GM12878 (cell line): ENCODE measurements at regions not wholly inside any gene's neighbourhood (a gene's known extent, or its start where the extent isn't known, plus 50 kb on each side); places are given as distances from the start of the nearest gene placed in this dataset.

ENCODE experiments used
- BHLHE40 ChIP-seq, 2 experiments: fragments of 450-650 bp in 1 of 2; IDR thresholded peaks; 2 replicates each; pipeline ENCODE4 v1.6.1; 2011 to 2017; ENCODE audit warnings: low read depth in 2 of 2, borderline replicate concordance in 1 of 2, improper control_type of control experiment in 1 of 2, low read length in 1 of 2, mild to moderate bottlenecking in 1 of 2
- CHD1 ChIP-seq: IDR thresholded peaks from 2 replicates; pipeline ENCODE4 v1.6.1; 2012; ENCODE audit warnings: low read depth, low read length, improper control_type of control experiment
- CHD2 ChIP-seq: IDR thresholded peaks from 2 replicates; pipeline ENCODE4 v1.6.1; 2011; ENCODE audit warnings: low read depth, low read length, improper control_type of control experiment, borderline replicate concordance
- DPF2 ChIP-seq: fragments of 450-650 bp; IDR thresholded peaks from 2 replicates; pipeline ENCODE4 v1.6.1; 2017; ENCODE audit warnings: mild to moderate bottlenecking
- EZH2 ChIP-seq: IDR thresholded peaks from 2 replicates; pipeline ENCODE4 v1.6.1; 2012; ENCODE audit warnings: low read depth, mild to moderate bottlenecking, control low read depth, inconsistent platforms, low read length, borderline replicate concordance; ENCODE audit not compliant: control insufficient read depth
- FOXK2 ChIP-seq: fragments of 450-650 bp; IDR thresholded peaks from 2 replicates; pipeline ENCODE4 v1.6.1; 2017; ENCODE audit warnings: mild to moderate bottlenecking, moderate library complexity
- IKZF2 ChIP-seq, 2 experiments: fragments of 450-650 bp; IDR thresholded peaks; 2 replicates each; pipeline ENCODE4 v1.6.1; 2017; ENCODE audit warnings: mild to moderate bottlenecking in 2 of 2, moderate library complexity in 2 of 2
- JUND ChIP-seq: IDR thresholded peaks from 2 replicates; pipeline ENCODE4 v1.6.1; 2012; ENCODE audit warnings: low read depth, mild to moderate bottlenecking, low read length, improper control_type of control experiment, moderate library complexity
- LARP7 ChIP-seq: fragments of 450-650 bp; IDR thresholded peaks from 2 replicates; pipeline ENCODE4 v1.6.1; 2017; ENCODE audit warnings: mild to moderate bottlenecking
- MYB ChIP-seq: fragments of 150-350 bp; IDR thresholded peaks from 2 replicates; pipeline ENCODE4 v1.6.1; 2014; ENCODE audit warnings: mild to moderate bottlenecking, low read depth, low read length, borderline replicate concordance
- NBN ChIP-seq: fragments of 450-650 bp; IDR thresholded peaks from 2 replicates; pipeline ENCODE4 v1.6.1; 2016
- RB1 ChIP-seq: fragments of 450-650 bp; formaldehyde crosslinking; IDR thresholded peaks from 2 replicates; pipeline ENCODE4 v1.6.1; 2017; ENCODE audit warnings: mild to moderate bottlenecking, borderline replicate concordance
- RELA ChIP-seq: fragments of 450-650 bp; IDR thresholded peaks from 2 replicates; pipeline ENCODE4 v1.8.0; 2014; ENCODE audit warnings: borderline replicate concordance; ENCODE audit not compliant: partially characterized antibody
- RFX5 ChIP-seq: IDR thresholded peaks from 2 replicates; pipeline ENCODE4 v1.6.1; 2011; ENCODE audit warnings: low read depth, low read length, improper control_type of control experiment
- SMC3 ChIP-seq: IDR thresholded peaks from 2 replicates; pipeline ENCODE4 v1.6.1; 2011; ENCODE audit warnings: low read length, improper control_type of control experiment, borderline replicate concordance
- TBL1XR1 ChIP-seq: IDR thresholded peaks from 2 replicates; pipeline ENCODE4 v1.6.1; 2012; ENCODE audit warnings: low read depth, low read length, improper control_type of control experiment
- WRNIP1 ChIP-seq: IDR thresholded peaks from 2 replicates; pipeline ENCODE4 v1.6.1; 2011; ENCODE audit warnings: low read depth, low read length, improper control_type of control experiment, borderline replicate concordance
- ZBED1 ChIP-seq: IDR thresholded peaks from 2 replicates; pipeline ENCODE4 v1.6.1; 2016; ENCODE audit warnings: borderline replicate concordance
- ZNF217 ChIP-seq: fragments of 450-650 bp; IDR thresholded peaks from 2 replicates; pipeline ENCODE4 v1.6.1; 2017; ENCODE audit warnings: antibody characterized with exemption, mild to moderate bottlenecking
- ZNF384 ChIP-seq: IDR thresholded peaks from 2 replicates; pipeline ENCODE4 v1.6.1; 2012; ENCODE audit warnings: low read depth, mild to moderate bottlenecking, low read length, improper control_type of control experiment, borderline replicate concordance
- ZSCAN29 ChIP-seq: fragments of 450-650 bp; IDR thresholded peaks from 2 replicates; pipeline ENCODE4 v1.6.1; 2017; ENCODE audit warnings: mild to moderate bottlenecking, moderate library complexity
- TF ChIP-seq, protein P1 (sequence below): IDR thresholded peaks from 2 replicates; pipeline ENCODE4 v1.6.1; 2012; ENCODE audit warnings: improper control_type of control experiment, low read depth, low read length; ENCODE audit not compliant: insufficient replicate concordance
- TF ChIP-seq, protein P2 (sequence below): IDR thresholded peaks from 2 replicates; pipeline ENCODE4 v1.6.1; 2012; ENCODE audit warnings: low read depth, low read length, improper control_type of control experiment
- TF ChIP-seq, protein P3 (sequence below): IDR thresholded peaks from 2 replicates; pipeline ENCODE4 v1.6.1; 2012; ENCODE audit warnings: low read depth, low read length, improper control_type of control experiment
- TF ChIP-seq, protein P4 (sequence below): IDR thresholded peaks from 2 replicates; pipeline ENCODE4 v1.6.1; 2011; ENCODE audit warnings: low read depth, low read length, improper control_type of control experiment, borderline replicate concordance

DNA sequence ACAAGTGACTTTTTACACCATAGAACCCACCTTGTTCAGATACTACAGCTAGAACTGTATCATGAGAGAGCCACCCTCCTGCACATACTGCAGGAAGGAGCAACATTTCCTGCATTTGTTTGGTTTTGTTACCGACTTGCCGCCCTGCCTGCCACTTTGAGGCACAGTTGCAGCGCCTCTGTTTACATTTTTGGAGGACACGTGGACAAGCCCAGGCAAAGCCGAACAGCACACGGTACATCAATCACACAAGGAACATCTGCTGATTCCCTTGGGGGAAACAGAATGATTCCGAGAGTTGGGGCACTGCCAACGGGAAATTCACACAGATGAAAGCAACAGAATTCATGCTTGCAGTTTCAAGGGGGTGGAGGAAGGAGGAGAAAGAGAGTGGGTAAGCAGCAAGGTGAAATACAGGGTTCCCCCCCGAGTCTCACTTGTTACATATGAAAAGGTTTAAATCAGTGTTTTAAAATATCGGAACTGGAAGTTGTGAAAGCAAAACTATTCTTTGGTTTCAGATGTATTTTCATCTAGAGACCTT is 110.7 kb downstream of the BTG1 start (continued):
- TF ChIP-seq ZNF217: peak; percentile 74; the same call in 1 of the 2 replicates
- TF ChIP-seq, protein P1, sequence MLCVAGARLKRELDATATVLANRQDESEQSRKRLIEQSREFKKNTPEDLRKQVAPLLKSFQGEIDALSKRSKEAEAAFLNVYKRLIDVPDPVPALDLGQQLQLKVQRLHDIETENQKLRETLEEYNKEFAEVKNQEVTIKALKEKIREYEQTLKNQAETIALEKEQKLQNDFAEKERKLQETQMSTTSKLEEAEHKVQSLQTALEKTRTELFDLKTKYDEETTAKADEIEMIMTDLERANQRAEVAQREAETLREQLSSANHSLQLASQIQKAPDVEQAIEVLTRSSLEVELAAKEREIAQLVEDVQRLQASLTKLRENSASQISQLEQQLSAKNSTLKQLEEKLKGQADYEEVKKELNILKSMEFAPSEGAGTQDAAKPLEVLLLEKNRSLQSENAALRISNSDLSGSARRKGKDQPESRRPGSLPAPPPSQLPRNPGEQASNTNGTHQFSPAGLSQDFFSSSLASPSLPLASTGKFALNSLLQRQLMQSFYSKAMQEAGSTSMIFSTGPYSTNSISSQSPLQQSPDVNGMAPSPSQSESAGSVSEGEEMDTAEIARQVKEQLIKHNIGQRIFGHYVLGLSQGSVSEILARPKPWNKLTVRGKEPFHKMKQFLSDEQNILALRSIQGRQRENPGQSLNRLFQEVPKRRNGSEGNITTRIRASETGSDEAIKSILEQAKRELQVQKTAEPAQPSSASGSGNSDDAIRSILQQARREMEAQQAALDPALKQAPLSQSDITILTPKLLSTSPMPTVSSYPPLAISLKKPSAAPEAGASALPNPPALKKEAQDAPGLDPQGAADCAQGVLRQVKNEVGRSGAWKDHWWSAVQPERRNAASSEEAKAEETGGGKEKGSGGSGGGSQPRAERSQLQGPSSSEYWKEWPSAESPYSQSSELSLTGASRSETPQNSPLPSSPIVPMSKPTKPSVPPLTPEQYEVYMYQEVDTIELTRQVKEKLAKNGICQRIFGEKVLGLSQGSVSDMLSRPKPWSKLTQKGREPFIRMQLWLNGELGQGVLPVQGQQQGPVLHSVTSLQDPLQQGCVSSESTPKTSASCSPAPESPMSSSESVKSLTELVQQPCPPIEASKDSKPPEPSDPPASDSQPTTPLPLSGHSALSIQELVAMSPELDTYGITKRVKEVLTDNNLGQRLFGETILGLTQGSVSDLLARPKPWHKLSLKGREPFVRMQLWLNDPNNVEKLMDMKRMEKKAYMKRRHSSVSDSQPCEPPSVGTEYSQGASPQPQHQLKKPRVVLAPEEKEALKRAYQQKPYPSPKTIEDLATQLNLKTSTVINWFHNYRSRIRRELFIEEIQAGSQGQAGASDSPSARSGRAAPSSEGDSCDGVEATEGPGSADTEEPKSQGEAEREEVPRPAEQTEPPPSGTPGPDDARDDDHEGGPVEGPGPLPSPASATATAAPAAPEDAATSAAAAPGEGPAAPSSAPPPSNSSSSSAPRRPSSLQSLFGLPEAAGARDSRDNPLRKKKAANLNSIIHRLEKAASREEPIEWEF: peak; percentile 96
- 0 out of 2 replicates have a peak, but pooled peaks have one; percentile 43 for TF ChIP-seq RFX5
- peak; percentile 98; the same call in 1 of the 2 replicates for TF ChIP-seq WRNIP1
- peak; percentile 89; the same call in 1 of the 2 replicates for TF ChIP-seq RB1
- TF ChIP-seq CHD2: peak; percentile 75; the same call in 1 of the 2 replicates
- TF ChIP-seq, protein P2, sequence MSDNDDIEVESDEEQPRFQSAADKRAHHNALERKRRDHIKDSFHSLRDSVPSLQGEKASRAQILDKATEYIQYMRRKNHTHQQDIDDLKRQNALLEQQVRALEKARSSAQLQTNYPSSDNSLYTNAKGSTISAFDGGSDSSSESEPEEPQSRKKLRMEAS: peak; percentile 97
- no peak for TF ChIP-seq LARP7
- peak; percentile 95; the same call in 1 of the 2 replicates for TF ChIP-seq ZBED1
- 0 out of 2 replicates have a peak, but pooled peaks have one; percentile 18 for TF ChIP-seq MYB
- 0 out of 2 replicates have a peak, but pooled peaks have one; percentile 74 for TF ChIP-seq CHD1
- no peak for TF ChIP-seq ZNF384
- TF ChIP-seq, protein P3, sequence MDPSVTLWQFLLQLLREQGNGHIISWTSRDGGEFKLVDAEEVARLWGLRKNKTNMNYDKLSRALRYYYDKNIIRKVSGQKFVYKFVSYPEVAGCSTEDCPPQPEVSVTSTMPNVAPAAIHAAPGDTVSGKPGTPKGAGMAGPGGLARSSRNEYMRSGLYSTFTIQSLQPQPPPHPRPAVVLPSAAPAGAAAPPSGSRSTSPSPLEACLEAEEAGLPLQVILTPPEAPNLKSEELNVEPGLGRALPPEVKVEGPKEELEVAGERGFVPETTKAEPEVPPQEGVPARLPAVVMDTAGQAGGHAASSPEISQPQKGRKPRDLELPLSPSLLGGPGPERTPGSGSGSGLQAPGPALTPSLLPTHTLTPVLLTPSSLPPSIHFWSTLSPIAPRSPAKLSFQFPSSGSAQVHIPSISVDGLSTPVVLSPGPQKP: no peak
- TF ChIP-seq, protein P4, sequence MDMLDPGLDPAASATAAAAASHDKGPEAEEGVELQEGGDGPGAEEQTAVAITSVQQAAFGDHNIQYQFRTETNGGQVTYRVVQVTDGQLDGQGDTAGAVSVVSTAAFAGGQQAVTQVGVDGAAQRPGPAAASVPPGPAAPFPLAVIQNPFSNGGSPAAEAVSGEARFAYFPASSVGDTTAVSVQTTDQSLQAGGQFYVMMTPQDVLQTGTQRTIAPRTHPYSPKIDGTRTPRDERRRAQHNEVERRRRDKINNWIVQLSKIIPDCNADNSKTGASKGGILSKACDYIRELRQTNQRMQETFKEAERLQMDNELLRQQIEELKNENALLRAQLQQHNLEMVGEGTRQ: peak; percentile 64
- no peak; the same call in 1 of the 2 replicates for TF ChIP-seq SMC3
- TF ChIP-seq FOXK2: no peak; the same call in 1 of the 2 replicates
- TF ChIP-seq IKZF2 (IDR thresholded peaks at IDR 0.05): peak; percentile 99
- peak; percentile 97 for TF ChIP-seq TBL1XR1
- no peak for TF ChIP-seq EZH2
- no peak for TF ChIP-seq ZSCAN29
- peak; percentile 81 to 84 for TF ChIP-seq BHLHE40 (IDR thresholded peaks at IDR 0.05; ENCODE audit: borderline replicate concordance in 1 of 2, low read depth in 2 of 2, low read length in 1 of 2)
- peak; percentile 91 for TF ChIP-seq DPF2
- peak; percentile 97 for TF ChIP-seq NBN
- TF ChIP-seq JUND: 0 out of 2 replicates have a peak, but pooled peaks have one; percentile 19
- peak; percentile 93 for TF ChIP-seq RELA
